ENCODE measurements at regions not wholly inside any gene's neighbourhood (a gene's known extent, or its start where the extent isn't known, plus 50 kb on each side); places are given as distances from the start of the nearest gene placed in this dataset.

GRCh38 chrX:5753291-5753690 lies 475.4 kb downstream of the NLGN4X start:
- Histone ChIP-seq H3K36me3 (ENCODE audit: insufficient read depth, low read length) (no peaks in the 10 kb centered on the region), H3K79me2 (ENCODE audit: insufficient read depth, low read length) (no peaks in the 10 kb centered on the region), H3K27me3 (ENCODE audit: insufficient read depth, low read length, poor library complexity, severe bottlenecking) (no peaks in the 10 kb centered on the region), H3K9me2 (replicated peaks; ENCODE audit: low read depth, low read length) (no peaks in the 10 kb centered on the region), H3F3A (ENCODE audit: low read depth) (no peaks in the 10 kb centered on the region), H2AFZ (ENCODE audit: low read length) (no peak overlapping the region), H3K9ac (ENCODE audit: low read depth, low read length, poor library complexity, severe bottlenecking) (no peak overlapping the region), H3K4me3 (ENCODE audit: low read length, poor library complexity, severe bottlenecking) (no peak overlapping the region), H3K9me3 (ENCODE audit: insufficient read depth, low read depth, low read length) (no peaks in the 10 kb centered on the region), H4K20me1 (ENCODE audit: insufficient read depth, low read length, poor library complexity, severe bottlenecking) (no peaks in the 10 kb centered on the region), H3K4me1 (ENCODE audit: insufficient read depth, low read length, poor library complexity, severe bottlenecking) (no peaks in the 10 kb centered on the region), H3K4me2 (ENCODE audit: low read depth, low read length, poor library complexity, severe bottlenecking) (no peak overlapping the region)
- no peak for TF ChIP-seq EZH2phosphoT487 (IDR thresholded peaks at IDR 0.05; ENCODE audit: borderline replicate concordance)
- TF ChIP-seq, protein P1, sequence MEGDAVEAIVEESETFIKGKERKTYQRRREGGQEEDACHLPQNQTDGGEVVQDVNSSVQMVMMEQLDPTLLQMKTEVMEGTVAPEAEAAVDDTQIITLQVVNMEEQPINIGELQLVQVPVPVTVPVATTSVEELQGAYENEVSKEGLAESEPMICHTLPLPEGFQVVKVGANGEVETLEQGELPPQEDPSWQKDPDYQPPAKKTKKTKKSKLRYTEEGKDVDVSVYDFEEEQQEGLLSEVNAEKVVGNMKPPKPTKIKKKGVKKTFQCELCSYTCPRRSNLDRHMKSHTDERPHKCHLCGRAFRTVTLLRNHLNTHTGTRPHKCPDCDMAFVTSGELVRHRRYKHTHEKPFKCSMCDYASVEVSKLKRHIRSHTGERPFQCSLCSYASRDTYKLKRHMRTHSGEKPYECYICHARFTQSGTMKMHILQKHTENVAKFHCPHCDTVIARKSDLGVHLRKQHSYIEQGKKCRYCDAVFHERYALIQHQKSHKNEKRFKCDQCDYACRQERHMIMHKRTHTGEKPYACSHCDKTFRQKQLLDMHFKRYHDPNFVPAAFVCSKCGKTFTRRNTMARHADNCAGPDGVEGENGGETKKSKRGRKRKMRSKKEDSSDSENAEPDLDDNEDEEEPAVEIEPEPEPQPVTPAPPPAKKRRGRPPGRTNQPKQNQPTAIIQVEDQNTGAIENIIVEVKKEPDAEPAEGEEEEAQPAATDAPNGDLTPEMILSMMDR (conservative IDR thresholded peaks at IDR 0.05; ENCODE audit: low read length): no peak

DNA sequence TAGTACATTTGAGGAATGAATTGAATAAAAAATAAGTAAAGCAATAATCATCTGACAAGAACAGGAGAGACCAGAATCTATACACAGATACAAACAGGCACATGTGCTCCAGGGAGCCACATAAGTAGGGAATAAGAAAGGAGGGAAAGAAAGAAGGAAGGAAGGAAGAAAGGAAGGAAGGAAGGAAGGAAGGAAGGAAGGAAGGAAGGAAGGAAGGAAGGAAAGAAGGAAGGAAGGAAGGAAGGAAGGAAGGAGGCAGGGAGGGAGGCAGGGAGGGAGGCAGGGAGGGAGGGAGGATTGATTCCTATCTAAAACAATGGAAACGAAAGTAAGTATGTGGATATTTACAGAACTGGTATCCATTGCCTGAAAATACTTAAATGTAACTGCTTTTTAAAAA lies 475.8 kb downstream of the NLGN4X start:
- no peaks in the 10 kb centered on the region for H3F3A ChIP-seq (ENCODE audit: low read depth)
- H3K9ac ChIP-seq (ENCODE audit: low read depth, low read length, poor library complexity, severe bottlenecking): no peak overlapping the region
- H3K9me2 ChIP-seq (replicated peaks; ENCODE audit: low read depth, low read length): no peaks in the 10 kb centered on the region
- no peaks in the 10 kb centered on the region for H4K20me1 ChIP-seq (ENCODE audit: insufficient read depth, low read length, poor library complexity, severe bottlenecking)
- H3K27me3 ChIP-seq (ENCODE audit: insufficient read depth, low read length, poor library complexity, severe bottlenecking): no peaks in the 10 kb centered on the region
- no peaks in the 10 kb centered on the region for H3K79me2 ChIP-seq (ENCODE audit: insufficient read depth, low read length)
- H2AFZ ChIP-seq (ENCODE audit: low read length): no peak overlapping the region
- H3K36me3 ChIP-seq (ENCODE audit: insufficient read depth, low read length): no peaks in the 10 kb centered on the region
- H3K9me3 ChIP-seq (ENCODE audit: insufficient read depth, low read depth, low read length): no peaks in the 10 kb centered on the region
- TF ChIP-seq EZH2phosphoT487 (IDR thresholded peaks at IDR 0.05; ENCODE audit: borderline replicate concordance): no peak
- TF ChIP-seq, protein P1 (conservative IDR thresholded peaks at IDR 0.05; ENCODE audit: low read length): no peak
- no peak overlapping the region for H3K4me3 ChIP-seq (ENCODE audit: low read length, poor library complexity, severe bottlenecking)
- no peak overlapping the region for H3K4me2 ChIP-seq (ENCODE audit: low read depth, low read length, poor library complexity, severe bottlenecking)
- no peaks in the 10 kb centered on the region for H3K4me1 ChIP-seq (ENCODE audit: insufficient read depth, low read length, poor library complexity, severe bottlenecking)

GRCh38 chrX:5748586-5749150 lies 480.0 kb downstream of the NLGN4X start:
- TF ChIP-seq, protein P1 (conservative IDR thresholded peaks at IDR 0.05; ENCODE audit: low read length): no peak
- no peak for TF ChIP-seq EZH2phosphoT487 (IDR thresholded peaks at IDR 0.05; ENCODE audit: borderline replicate concordance)
- H3K4me2 ChIP-seq (ENCODE audit: low read depth, low read length, poor library complexity, severe bottlenecking): no peak overlapping the region
- no peaks in the 10 kb centered on the region for H3K9me3 ChIP-seq (ENCODE audit: insufficient read depth, low read depth, low read length)
- H4K20me1 ChIP-seq (ENCODE audit: insufficient read depth, low read length, poor library complexity, severe bottlenecking): no peaks in the 10 kb centered on the region
- H3K79me2 ChIP-seq (ENCODE audit: insufficient read depth, low read length): no peaks in the 10 kb centered on the region
- H3K27me3 ChIP-seq (ENCODE audit: insufficient read depth, low read length, poor library complexity, severe bottlenecking): no peaks in the 10 kb centered on the region
- H3K4me3 ChIP-seq (ENCODE audit: low read length, poor library complexity, severe bottlenecking): no peak overlapping the region
- H3K4me1 ChIP-seq (ENCODE audit: insufficient read depth, low read length, poor library complexity, severe bottlenecking): no peaks in the 10 kb centered on the region
- H3F3A ChIP-seq (ENCODE audit: low read depth): no peaks in the 10 kb centered on the region
- H3K9ac ChIP-seq (ENCODE audit: low read depth, low read length, poor library complexity, severe bottlenecking): no peak overlapping the region
- no peak overlapping the region for H2AFZ ChIP-seq (ENCODE audit: low read length)
- H3K36me3 ChIP-seq (ENCODE audit: insufficient read depth, low read length): no peaks in the 10 kb centered on the region
- H3K9me2 ChIP-seq (replicated peaks; ENCODE audit: low read depth, low read length): no peaks in the 10 kb centered on the region

Measured in Loucy (cell line).